GM19324 (cell line): ENCODE measurements at regions not wholly inside any gene's neighbourhood (a gene's known extent, or its start where the extent isn't known, plus 50 kb on each side); places are given as distances from the start of the nearest gene placed in this dataset.

Experiments
- ATAC-seq: cut with Tn5 transposase; IDR thresholded peaks from one replicate; pipeline ENCODE4 v1.9.1; 2021; ENCODE audit warnings: mild to moderate bottlenecking, moderate library complexity; ENCODE audit not compliant: unreplicated experiment, low FRiP score

DNA sequence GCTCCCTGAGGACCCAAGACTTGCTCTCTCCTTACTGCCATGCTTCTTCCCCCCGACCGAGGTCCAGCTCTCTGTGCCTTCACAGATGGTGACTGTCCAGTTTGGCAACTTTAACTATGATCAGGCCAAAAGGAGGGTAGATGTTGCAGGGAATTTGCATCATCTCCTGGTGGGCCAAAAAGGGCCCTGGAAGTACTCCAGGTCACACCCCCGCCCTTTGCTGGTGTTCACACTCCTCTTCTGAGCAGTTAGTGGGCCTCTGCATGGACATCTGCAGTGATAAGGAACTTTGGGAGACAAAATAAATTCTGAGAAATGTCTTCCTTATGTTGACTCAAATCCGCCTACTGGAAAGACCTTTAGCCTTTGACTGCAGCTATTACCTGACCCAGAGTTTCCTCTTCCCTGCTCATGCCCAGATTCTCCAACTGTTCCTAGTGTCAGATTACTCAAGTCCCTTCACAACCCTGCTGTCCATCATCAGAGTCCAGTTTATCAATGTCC is 234.4 kb downstream of the LOXHD1 start:
- ATAC-seq, result no peak

DNA sequence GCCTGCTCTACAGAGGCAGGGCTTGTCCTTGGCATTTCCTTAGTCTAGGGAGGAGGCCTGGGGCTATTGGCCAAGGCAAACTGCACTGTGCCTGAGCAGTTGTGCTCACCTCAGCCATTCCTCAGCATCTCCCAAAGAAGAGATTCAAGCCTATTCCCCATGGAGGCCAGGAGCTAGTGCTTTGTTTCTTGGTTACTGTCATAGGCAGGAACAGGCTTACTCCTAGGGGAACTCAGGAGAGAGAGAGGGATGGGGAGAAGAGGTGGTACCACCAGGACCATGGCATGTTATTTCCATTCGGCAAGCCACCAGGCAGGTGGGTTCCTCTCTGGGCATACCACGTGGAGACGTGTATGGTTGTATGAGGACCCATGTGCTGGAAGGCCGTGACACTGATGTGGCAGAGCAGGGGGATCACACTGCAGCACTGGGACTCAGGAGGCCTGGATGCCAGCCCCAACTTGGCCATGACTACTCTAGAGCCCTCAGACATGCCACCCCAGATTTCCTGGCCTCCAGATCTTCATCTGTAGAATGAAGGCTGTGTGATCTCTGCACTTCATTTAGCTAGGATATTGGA is 233.7 kb downstream of the LOXHD1 start:
- ATAC-seq, result no peak

DNA sequence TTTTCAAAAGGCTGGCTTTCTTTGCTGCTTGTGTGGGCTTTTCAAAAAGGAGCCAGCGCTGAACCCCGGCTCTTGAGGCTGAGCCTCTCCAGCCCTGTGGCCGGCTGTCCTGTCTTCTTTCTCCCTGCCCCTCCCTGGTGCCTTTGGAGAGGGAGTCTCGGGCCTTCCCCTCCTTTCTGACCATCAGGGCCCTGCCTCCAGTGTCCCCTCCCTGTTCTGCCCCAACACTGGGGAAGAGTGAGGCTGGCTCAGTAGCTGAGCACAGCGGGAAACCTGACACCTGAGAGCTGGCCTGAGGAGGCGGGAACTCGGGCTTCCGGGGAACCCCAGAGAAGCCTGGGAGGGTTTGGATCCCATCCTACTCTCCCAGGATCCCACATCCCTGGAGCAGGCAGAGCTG is 232.1 kb downstream of the LOXHD1 start:
- no peak for ATAC-seq

DNA sequence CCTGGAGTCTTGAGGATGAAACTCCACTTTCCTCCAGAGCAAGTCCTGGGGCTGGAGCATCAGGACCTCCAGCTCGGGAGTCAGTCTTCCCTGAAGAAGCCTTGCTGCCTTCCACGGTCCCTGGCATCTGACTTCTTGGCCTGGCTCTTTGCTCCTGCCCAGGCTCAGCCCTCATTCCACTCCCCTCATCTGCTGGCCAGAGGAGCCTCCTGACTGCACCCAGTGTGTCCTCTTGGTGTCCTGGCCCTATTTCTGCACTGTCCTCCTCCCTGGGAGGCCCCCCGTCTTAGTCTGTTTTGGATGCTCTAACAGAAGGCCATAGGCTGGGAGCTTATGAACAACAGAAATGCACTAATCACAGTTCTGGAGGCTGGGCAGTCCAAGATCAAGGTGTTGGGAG is 231.5 kb downstream of the LOXHD1 start:
- ATAC-seq, result no peak

DNA sequence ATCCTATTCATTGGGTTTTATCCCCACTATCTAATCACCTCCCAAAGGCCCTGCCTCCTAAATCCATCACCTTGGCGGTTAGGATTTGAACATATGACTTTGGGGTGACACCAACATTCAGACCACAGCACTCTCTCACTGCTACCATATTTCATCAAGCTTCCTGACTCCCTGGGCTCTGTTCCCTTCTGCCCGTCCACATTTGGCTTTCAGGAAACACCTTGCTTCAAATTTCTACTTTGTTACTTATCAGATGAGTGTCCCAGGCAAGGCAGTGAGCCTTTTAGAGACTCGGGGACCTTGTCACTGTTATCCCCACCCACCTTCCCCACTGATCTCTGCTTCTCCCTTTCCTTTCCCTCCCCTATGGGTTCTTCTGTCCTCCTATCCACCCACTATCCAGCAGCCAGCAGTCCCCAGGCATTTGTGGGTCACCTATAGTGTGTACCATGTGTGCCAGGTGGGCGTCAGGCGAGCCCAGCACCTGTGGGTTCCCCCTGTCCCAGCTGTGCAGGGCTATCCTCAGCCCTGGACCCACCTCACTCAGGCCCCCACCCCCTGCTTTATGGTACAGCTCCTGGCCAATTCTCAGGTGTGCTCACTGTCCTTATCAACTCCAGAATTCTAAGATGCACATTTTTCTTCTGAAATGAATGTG is 230.9 kb downstream of the LOXHD1 start:
- ATAC-seq, result no peak

DNA sequence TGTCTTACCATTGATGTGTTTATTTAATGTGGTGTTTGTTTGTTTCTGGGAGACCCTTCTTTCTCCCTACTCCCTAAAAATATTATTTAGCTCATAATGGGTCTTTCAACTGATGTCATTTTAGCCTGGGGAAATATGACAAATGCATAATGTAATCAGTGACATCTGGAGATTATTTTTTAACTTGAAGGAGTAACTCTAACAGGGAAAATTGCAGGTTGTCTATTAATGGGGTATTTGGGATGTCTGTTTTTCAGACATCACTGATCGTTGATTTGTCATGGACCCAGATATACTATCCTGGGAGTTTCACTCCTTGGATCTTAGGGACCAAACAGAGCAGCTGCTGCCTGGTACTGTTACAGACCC is 230.4 kb downstream of the LOXHD1 start:
- no peak for ATAC-seq
